Hepatic stellate cell (primary cell): ENCODE measurements at regions not wholly inside any gene's neighbourhood (a gene's known extent, or its start where the extent isn't known, plus 50 kb on each side); places are given as distances from the start of the nearest gene placed in this dataset.

ENCODE experiments used
- DNase-seq: peaks from one replicate; pipeline ENCODE4 v3.0.0; 2011; ENCODE audit warnings: low spot score

DNA sequence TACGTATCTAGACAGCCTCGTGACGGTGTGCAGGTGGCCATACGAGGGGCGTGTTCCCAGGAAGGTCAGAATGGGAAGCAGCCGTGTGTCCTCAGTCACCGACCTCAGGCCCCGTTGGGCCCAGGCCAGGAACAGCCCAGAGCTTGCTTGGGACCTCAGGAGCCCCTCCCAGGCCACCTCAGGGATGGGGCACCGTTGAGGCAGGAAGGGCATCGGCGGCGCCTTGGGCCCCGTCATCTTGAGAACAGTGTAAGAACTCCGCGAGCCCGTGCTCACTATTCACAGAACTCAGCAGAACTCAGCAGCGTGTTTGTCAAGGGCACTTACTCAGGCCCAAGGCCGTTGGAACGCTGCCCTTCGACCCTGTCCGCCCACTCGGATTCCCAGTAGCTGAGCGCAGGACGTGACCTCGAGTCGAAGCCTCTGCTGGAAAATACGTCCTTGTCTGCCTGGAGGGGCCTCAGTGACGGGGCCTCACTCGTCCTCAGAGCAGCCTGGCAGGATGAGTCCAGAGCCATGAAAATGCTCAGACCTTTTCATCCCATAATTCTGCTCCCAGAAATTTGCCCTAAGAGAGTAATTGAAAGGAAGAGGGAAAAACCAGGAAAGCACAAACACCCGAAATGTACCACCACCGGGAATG is 1134.8 kb downstream of the BRD1 start:
- DNase-seq = no peak

DNA sequence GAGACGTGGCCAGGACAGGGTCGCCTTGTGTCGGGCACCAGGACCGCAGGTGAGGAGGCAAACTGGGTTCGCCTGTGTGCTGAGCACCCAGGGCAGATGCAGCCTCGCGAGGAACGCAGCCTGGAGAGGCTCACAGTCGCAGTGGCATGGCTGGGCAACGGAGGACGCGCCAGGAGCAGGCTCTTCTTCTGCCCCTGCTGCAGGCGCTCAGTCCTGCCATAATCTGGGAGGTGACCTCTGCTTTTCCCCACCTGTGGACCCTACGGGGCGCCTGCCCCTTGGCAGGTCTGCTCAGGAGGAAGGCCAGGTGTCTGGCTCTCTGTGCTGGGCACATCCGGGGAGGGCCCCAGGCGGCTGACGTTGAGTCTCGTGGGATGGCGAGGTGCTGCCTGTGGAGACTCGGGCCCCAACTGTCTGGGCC is 1136.2 kb downstream of the BRD1 start:
- DNase-seq = no peak

DNA sequence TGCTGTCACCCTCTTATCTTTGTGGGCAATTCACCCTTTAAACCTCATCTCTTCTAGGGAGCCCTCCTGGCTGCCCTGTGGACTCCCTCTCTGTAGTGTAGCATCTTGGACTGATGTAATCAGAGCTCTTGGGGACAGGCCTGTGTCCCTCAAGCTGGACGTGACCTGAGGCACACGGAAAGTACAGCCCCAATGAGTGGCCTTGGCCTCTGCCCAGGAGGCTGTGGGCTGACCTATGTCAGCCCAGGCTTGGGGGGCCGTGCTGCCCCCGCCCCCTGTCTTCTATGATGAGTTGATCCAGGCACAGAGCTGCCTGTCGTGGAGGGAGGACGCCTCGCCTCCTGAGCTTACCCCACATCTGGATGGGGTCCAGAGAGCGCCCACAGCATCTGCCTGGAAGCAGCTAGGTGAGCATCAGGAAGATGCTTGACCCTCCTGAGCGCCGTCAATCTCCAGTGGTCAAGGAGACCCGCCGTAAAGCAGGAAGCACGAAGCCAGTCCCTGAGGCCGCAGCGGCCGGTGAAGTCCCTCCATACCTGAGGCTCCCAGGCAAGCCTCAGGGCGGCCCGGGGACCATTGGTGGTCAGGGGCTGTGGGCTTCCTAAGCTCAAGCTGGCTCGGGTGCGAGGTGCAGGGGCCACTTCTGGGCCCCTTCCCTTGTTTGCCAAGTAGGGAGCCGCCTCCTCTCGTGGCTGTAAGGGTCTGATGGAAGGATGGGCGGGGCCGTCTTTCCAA is 1136.9 kb downstream of the BRD1 start:
- no peak for DNase-seq

DNA sequence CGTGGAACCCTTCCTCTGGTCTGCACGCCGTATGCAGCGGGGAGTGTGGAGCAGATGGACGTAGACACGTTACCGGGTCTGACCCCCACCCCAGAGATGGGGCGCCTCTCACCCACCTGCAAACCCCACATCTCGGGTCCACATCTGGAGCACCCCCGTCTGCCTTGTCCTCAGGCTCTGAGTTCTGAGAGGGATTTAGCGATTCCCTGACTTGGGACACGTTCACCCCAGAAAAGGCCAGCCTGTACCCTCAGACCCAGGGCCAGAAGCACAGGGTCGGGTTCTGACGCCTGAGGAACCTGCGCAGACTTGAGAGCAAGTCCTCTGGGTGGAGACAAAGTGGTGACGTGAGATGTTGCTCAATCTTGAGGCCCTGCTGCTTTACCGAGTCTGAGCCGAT is 1138.5 kb downstream of the BRD1 start:
- no peak for DNase-seq

DNA sequence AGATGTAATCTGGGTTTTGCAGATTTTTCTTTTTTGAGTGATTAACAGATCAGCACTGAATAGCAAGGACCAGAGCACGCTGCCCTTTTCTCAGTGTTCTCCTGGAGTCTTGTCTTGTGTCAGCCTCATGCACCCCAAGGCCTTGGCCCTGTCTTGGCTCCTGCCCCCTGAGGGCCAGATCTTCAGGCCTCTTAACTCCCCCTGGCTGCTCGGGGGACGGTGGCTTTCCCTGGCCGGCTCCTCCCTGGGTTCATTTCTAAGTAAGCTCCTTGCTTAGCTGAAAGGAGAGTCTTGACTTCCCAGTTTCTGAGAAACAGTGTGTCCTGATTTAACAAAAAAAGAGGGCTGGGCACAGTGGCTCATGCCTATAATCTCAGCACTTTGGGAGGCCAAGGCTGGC is 1139.3 kb downstream of the BRD1 start:
- no peak for DNase-seq

DNA sequence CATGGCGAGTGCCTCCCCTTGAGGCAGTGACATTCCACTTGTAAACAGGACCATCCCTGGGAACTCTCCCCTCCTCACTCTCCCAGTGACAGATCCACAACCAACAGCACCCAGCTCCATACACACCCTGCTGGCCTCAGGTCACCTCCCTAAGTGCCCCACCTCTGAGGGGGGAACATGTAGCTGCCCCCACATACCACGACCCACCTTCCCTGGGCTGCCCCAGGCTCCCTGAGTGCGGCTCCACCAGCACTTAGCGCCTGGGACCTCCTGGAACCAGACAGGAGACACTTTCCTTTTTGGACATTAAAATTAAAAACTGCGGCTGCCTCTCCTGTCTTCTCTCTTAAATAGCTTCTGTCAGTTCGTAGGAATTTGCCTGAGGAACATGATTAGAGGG is 1140.1 kb downstream of the BRD1 start:
- DNase-seq = no peak

DNA sequence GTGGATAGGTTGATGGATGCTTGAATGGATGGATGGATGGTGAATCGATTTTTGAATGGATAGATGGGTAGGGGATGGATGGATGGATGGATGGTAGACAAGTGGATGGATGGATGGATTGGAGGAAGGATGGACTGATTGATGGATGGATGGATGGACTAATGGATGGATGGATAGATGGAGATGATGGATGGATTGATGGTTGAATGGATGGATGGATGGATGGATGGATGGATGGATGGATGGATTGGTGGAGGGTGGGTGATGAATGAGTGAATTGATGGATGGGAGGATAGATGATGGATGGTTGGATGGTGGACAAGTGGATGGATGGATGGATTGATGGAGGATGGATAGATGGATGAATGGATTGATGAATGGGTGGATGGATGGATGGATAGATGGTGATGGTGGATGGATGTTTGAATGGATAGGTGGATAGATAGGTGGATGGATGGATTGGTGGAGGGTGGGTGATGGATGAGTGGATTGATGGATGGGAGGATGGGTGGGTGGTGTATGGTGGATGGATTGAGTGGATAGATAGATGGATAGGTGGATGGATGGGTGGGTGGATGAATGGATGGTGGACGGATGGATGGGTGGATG is 1140.9 kb downstream of the BRD1 start:
- DNase-seq = no peak

DNA sequence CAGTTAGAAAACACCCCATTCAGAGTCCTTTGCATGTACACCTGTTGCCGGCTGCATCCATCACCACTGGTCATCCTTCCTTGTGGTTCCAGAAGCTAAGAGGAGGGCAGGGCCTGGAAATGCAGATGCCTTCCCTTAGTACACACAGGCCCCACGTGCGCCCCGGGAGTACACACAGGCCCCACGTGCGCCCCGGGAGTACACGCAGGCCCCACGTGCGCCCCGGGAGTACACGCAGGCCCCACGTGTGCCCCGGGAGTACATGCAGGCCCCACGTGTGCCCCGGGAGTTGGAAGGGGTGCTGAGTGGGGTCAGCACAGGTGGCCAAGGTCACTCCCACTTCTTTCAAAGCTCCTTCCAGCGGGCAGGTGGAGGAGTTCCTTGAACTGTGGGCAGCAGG is 1141.9 kb downstream of the BRD1 start:
- no peak for DNase-seq

DNA sequence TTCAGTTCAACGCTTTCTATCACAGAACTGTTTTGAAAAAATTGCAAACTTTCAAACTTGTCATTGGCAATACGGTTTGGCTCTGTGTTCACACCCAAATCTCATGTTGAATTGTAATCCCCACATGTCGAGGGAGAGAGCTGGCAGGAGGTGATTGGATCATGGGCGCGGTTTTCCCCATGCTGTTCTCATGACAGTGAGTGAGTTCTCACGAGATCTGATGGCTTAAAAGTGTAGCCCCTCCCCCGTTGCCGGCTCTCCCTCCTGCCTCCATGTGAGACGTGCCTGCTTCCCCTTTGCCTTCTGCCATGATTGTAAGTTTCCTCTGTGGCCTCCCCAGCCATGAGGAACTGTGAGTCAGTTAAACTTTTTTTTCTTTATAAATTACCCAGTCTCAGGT is 1144.0 kb downstream of the BRD1 start:
- DNase-seq = no peak

DNA sequence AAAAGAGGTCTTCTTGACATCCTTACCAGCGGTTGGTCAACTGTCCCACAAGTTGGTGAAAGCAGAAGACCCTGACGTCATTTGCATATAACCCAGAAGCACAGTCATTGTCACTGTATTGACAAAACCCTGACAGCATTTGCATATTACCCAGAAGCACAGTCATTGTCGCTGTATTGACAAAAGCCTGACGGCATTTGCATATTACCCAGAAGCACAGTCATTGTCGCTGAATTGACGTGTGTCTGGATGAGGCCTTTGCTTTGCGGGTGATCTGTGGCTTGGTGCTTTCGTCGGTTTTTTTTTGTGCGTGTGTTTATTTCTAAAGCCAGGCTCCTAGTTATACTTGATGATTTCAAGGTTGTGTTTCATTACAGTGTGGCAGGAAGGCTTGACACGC is 1145.2 kb downstream of the BRD1 start:
- no peak for DNase-seq

DNA sequence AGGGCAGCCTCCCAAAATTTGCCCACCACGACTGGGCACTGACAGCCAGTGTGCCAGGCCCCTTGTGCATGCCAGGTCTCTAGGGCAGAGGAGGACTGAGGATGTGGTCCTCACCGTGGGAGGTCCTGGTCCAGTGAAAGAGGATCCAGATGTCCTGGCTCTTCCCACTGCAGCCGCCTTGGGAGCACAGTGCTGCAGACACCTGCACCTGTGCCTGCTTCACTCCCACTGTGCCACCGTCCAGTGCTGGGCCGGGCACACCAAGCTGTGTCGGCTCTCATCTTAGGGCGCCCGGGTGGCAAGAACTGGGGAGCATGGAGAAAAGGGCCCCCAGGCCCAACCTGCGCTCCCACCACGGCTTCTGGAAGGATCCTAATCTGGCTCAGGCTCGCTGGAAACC is 1147.1 kb downstream of the BRD1 start:
- DNase-seq = no peak

DNA sequence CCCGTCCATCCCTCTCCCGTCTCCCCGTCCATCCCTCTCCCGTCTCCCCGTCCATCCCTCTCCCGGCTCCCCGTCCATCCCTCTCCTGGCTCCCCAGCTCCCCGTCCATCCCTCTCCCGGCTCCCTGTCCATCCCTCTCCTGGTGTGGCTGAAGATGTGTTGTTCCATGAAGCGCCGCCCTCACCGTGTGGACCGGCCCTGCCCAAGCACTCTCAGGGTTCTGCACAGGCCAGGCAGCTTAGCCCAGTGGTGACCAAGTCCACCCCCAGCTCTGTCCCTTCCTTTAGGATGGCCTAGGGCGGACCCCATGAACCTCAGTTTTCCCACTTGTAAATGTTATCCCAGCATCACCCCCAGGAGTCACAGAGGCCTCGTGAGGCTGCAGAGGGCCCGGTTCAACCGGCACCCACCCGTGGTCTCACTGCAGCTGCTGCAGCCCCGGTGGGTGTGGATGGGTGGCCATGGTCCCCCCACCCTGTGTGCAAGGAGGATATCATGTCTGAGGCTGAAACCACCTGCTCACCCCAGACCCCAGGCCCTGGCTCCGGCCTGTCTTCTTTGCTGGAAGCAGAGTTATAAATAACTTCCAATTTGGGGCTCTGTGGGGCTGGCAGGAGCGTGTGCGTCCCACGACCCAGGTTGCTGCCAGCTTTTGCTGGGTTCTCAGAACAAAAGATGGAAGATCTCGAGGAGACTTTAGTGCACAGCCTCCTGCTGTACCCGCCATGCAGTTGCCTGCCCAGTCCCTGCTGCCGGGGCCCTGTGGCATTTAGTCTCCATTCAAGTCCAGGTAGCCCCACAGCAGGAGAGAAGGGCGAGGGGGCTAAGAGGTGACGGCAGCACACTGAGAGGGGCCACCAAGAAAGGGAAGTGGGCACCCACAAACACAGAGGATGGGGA is 1147.8 kb downstream of the BRD1 start:
- DNase-seq = no peak

DNA sequence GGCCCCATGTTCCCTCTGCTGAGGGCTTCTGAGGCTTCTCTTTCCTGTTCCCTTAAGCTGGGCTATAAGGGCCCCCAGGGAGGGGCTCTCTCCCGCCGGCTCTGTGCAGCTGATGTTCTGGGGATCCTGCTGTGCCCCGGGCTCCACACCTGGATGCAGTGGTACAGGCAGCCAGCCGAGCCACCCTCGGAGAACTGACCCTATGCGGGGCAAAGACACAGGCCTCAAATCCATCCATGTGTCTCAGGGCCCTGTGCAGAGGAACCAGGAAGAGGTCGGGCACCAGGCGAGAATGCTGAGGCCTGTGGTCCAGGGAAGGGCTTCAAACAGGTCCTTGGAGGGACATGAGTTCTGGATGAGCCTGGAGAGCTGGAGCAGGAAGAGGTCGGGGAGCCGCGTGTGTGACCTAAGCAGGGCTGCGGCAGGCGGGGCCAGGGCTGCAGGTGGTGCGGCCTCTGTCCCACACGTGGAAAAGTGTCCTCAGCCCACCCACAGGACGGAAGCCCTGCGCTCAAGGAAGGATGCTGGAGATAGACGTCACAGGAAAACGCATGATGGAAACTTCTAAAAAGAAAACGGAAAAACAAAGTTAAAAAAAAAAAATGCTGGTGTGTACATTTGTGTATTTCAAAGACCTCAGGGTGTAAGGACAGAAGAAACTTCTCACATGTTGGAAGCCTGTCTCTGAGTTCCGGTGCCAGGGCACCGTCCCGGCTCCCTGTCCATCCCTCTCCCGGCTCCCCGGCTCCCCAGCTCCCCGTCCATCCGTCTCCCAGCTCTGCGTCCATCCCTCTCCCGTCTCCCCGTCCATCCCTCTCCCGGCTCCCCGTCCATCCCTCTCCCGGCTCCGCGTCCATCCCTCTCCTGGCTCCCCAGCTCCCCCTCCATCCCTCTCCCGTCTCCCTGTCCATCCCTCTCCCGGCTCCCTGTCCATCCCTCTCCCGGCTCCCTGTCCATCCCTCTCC is 1149.2 kb downstream of the BRD1 start:
- DNase-seq = no peak

DNA sequence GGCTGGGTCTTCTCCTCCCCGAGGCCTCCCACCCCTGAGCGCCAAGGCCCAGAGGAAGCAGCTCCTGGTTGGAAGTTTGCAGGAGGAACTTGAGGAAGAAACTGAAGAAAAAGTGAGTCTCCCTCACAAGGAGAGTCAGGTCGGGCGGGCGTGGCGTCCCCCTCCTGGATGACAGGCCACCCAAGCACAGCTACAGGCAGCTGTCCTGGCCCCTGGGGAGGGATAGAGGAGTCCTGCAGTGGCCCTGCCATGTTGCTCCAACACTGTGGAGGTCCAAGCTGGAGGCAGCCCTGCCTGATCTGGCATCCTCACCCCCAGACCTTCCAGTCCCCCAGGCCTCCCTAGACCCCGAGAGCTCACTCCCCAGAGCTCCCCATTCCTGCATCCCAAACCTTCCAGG is 1150.1 kb downstream of the BRD1 start:
- DNase-seq = no peak

DNA sequence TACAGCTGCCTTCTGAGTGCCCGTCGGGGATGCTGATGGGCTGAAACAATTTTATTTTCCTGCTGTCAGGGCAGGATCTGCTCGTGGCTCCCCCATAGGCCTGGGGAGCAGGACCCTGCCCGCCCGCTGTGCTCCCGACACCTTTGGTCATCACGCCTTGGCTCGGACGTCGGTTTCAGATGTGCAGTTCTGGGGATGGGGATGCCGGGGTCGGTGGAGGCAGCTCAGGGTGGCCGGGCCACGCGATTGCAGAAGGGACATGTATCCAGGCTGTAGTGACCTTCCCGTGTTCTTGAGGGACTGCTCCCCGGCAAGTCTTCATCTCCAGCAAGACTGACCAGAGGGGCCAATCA is 1150.5 kb downstream of the BRD1 start:
- no peak for DNase-seq

DNA sequence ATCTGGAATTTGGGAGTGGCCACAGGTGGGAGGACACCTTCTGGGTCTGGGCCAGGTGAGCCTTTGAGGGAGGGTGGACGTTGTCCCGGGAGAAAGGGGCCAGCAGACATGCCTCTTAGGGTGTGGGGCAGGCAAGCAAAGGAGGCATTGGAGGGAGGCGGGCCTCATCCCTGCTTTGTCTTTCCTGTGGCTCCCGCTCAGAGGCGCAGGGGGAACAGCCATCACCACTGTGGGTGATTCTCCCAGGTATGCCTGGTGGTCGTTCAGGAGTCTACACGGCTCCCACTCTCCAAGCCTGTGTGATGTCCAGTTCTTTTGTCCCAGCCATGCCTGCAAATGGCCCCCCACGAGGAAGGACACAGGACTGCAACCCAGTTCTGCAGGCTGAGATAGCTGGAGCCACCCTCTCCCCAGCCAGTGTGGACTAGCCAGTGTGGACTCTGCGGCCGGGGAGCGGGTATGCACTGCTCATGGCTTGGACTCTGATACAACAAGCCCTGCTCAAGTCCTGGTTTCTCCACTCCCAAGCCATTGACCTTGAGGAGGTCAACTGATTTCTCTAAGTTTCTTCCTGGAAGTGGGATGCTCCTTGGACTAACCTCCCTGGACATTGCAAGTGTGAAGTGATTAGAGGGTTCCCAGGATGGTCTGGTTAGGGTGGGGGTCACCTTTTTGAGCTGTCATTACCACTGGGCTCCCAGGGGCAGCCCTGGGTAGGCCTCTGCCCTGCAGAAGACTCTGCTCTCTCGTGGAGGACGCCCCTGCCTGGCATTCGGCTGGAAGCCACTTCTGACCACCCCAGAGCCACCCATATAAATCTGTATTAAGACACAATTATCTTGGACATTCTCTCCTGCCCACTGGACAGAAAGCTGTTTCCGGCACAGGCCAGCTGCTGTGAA is 1151.2 kb downstream of the BRD1 start:
- DNase-seq = no peak

DNA sequence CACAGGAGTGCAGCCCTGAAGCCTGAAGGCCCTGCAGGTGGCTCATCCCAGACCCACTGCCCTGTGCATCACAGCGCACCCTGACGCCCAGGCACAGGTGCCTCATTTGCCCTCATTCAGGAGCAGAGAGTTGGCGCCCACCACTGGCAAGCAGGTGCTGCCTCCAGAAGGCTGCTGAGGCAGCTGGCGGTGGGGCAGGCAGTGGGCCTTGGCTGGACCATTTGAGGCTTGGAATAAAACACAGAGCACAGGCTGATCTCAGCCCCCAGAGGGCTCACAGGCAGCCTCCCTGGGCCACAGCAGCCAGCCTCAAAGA is 1151.9 kb downstream of the BRD1 start:
- no peak for DNase-seq

DNA sequence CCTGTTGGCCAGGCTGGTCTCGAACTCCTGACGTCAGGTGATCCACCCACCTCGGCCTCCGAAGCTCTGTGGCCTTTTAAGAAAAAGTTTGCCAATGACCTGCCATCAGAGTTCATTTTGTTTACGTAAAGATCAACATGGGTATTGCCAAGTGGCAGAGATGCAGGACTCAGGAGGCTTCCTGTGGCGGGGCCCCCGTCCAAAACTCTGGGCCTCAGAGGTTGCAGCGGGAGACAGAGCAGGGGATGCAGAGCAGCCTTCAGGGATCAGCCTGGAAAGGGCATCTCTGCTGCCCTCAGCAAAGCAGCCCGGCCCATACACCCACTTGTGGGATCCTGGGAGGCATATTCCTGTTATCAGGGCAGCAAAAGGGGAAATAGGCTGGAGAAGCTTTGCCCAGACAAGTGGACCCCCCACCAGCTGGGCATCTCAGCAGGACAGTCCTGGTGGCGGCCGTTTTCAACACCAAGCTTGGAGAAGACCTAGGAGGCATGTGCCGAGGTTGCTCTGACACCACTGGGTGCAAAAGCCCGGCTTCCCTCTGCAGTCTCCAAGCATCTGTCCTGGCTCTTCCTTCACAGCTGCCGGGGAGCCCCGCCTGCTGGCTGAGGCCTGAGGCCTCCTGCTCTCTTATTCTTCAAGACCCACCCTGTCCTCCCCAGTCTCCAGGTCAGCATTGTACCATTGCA is 1152.4 kb downstream of the BRD1 start:
- no peak for DNase-seq

DNA sequence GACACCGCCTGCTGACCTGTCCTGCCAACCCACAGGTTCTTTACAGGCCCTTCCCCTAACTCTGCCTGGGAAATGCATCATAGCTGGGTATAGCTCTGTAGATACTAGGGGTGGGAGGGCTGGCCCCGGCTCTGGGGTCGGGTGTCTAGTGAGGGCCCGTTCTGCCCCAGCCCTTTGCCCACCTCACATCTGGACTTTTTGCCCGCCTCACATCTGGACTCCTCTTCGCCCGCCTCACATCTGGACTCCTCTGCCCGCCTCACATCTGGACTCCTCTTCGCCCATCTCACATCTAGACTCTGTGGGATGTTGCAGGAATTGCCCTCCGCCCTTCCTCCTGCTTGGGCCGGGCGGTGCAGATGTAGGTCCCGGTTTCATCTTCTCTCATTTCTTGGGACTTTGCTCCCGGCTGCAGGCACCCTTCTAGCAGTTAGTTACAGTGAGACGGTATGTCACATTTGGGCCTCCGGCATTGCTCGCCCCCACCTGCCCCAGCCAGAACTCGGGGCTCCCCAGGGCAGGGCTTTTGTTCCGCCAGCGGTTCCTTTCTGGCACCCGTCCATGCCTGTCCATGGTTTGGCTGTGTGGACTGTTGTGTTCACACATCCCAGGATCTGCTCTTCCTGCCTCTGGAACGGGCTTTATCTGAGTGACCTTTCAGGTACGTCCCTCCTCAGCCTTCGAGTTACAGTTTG is 1153.7 kb downstream of the BRD1 start:
- DNase-seq = no peak
